ENCODE measurements at regions not wholly inside any gene's neighbourhood (a gene's known extent, or its start where the extent isn't known, plus 50 kb on each side); places are given as distances from the start of the nearest gene placed in this dataset.

DNA sequence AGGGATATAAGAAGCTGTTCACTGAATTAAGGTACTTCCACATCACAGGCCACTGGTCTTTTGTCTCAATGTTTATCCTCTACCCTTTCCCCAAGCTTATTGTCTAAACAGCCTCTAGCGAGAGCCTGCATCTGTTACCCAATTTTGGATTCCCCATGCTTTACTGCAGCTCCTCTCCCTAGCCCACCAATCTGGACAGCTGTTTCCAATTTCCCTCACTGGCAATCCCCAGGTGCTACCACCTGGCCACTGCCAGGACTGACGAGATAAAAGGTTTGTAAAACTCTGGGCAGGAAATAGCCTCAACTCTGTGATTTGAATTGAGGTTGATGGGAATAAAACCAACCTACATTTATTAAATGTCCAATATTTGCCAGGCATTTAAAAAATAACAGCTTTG, 58.0 kb upstream of the TEX9 start:
- WGBS, 2 donors (ENCODE audit: extremely low coverage in 2 of 2, insufficient read length in 2 of 2, insufficient replicate concordance in 1 of 2): no CpG with 5 or more reads among the region's 2 CpGs
- Histone ChIP-seq H2BK5ac (ENCODE audit: low read length) (no peak overlapping the region), H3K4ac (ENCODE audit: low read length) (no peak overlapping the region), H3K4me2 (ENCODE audit: insufficient read depth, low read length, poor library complexity, severe bottlenecking) (no peak overlapping the region), H3K23ac (ENCODE audit: low read depth, low read length, poor library complexity) (no peak overlapping the region), H3K9me3 (replicated peaks in 1 of 2; ENCODE audit: control insufficient read depth in 2 of 2, insufficient read depth in 1 of 2, low read depth in 1 of 2, low read length in 2 of 2) (peaks cover 0 to 3% of the 10 kb centered on the region in 2 donors), H3K18ac (ENCODE audit: low read length) (no peak overlapping the region), H3K27ac (replicated peaks; ENCODE audit: low read length) (no peak overlapping the region), H3K4me1 (ENCODE audit: control insufficient read depth in 2 of 2, insufficient read depth in 1 of 2, low read depth in 1 of 2, low read length in 2 of 2) (no peaks in the 10 kb centered on the region), H2BK120ac (ENCODE audit: low read depth, low read length) (no peak overlapping the region), H2AK5ac (ENCODE audit: low read depth, low read length) (no peak overlapping the region), H3K27me3 (ENCODE audit: control insufficient read depth in 3 of 3, insufficient read depth in 3 of 3, low read depth in 1 of 3, low read length in 3 of 3) (no peaks in the 10 kb centered on the region), H3K79me1 (ENCODE audit: low read depth, low read length) (no peaks in the 10 kb centered on the region), H2AFZ (ENCODE audit: low read length) (no peak overlapping the region), H2BK15ac (ENCODE audit: low read length) (no peak overlapping the region), H3K9ac (ENCODE audit: low read depth, low read length, poor library complexity) (no peak overlapping the region), H3K4me3 (ENCODE audit: low read length in 2 of 2) (no peak overlapping the region), H4K91ac (ENCODE audit: low read depth, low read length, poor library complexity) (no peak overlapping the region), H3K36me3 (replicated peaks in 1 of 2; ENCODE audit: control insufficient read depth in 2 of 2, insufficient read depth in 2 of 2, low read length in 2 of 2) (no peaks in the 10 kb centered on the region), H2BK12ac (ENCODE audit: low read length) (no peak overlapping the region), H3K14ac (ENCODE audit: low read length) (no peak overlapping the region), H4K8ac (ENCODE audit: low read depth, low read length) (no peak overlapping the region)
- no peak for DNase-seq (ENCODE audit: low spot score)

DNA sequence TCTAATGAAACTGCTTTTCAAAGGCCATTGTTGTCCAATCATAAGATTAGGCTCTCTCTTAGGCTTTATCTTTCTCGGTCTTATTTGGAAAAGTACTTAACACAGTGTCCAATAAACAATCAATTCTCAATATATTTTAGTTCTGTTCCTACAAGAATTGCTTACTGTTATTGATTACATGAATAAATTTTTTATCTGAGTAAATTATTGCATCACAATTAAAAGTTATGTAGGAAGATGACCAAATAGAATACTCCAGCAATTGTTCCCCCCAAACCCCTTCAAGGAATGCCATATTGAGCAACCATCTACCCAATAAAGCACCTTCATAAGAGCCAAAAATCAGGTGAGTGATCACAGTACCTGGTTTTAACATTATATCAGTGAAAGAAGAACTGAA, 55.0 kb upstream of the RFX7 start:
- Histone ChIP-seq H3K4me3 (ENCODE audit: low read length in 2 of 2) (no peak overlapping the region), H2BK5ac (ENCODE audit: low read length) (no peak overlapping the region), H3K14ac (ENCODE audit: low read length) (peak overlapping the region; percentile 38), H3K23ac (ENCODE audit: low read depth, low read length, poor library complexity) (no peak overlapping the region), H3K27me3 (ENCODE audit: control insufficient read depth in 3 of 3, insufficient read depth in 3 of 3, low read depth in 1 of 3, low read length in 3 of 3) (no peaks in the 10 kb centered on the region), H3K18ac (ENCODE audit: low read length) (no peak overlapping the region), H2AK5ac (ENCODE audit: low read depth, low read length) (no peak overlapping the region), H2BK120ac (ENCODE audit: low read depth, low read length) (no peak overlapping the region), H2BK15ac (ENCODE audit: low read length) (no peak overlapping the region), H3K9me3 (replicated peaks in 1 of 2; ENCODE audit: control insufficient read depth in 2 of 2, insufficient read depth in 1 of 2, low read depth in 1 of 2, low read length in 2 of 2) (peaks cover 0 to 2% of the 10 kb centered on the region in 2 donors), H4K8ac (ENCODE audit: low read depth, low read length) (no peak overlapping the region), H3K4me2 (ENCODE audit: insufficient read depth, low read length, poor library complexity, severe bottlenecking) (no peak overlapping the region), H3K9ac (ENCODE audit: low read depth, low read length, poor library complexity) (no peak overlapping the region), H4K91ac (ENCODE audit: low read depth, low read length, poor library complexity) (no peak overlapping the region), H2BK12ac (ENCODE audit: low read length) (no peak overlapping the region), H3K4ac (ENCODE audit: low read length) (no peak overlapping the region), H3K27ac (replicated peaks; ENCODE audit: low read length) (no peak overlapping the region), H3K4me1 (ENCODE audit: control insufficient read depth in 2 of 2, insufficient read depth in 1 of 2, low read depth in 1 of 2, low read length in 2 of 2) (no peaks in the 10 kb centered on the region), H2AFZ (ENCODE audit: low read length) (no peak overlapping the region), H3K79me1 (ENCODE audit: low read depth, low read length) (no peaks in the 10 kb centered on the region), H3K36me3 (replicated peaks in 1 of 2; ENCODE audit: control insufficient read depth in 2 of 2, insufficient read depth in 2 of 2, low read length in 2 of 2) (no peaks in the 10 kb centered on the region)
- no CpG with 5 or more reads among the region's 1 CpG for WGBS, 2 donors (ENCODE audit: extremely low coverage in 2 of 2, insufficient read length in 2 of 2, insufficient replicate concordance in 1 of 2)
- DNase-seq (ENCODE audit: low spot score): no peak

DNA sequence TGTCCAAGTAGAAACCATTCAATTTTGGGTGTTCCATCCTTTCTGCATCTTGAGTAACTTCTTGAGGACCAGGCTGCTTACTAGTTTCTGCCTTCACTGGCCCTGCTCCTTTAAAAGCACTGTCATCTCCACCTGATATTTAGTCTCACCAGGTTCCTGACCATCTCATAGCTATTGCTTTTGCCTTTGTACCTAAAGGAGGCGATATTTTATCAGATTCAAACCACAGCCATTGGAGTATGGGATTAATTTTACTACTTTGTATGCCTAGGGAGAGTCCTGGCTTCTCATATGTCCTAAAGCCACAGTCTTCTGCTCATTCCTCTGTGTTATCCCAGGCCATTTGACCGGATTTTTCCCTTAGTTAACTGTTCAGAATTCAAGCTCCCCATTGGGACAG, 51.8 kb upstream of the RFX7 start:
- no peak overlapping the region for H2BK15ac ChIP-seq (ENCODE audit: low read length)
- no peak overlapping the region for H2AFZ ChIP-seq (ENCODE audit: low read length)
- H2AK5ac ChIP-seq (ENCODE audit: low read depth, low read length): no peak overlapping the region
- no peak overlapping the region for H2BK120ac ChIP-seq (ENCODE audit: low read depth, low read length)
- H3K4ac ChIP-seq (ENCODE audit: low read length): no peak overlapping the region
- H2BK12ac ChIP-seq (ENCODE audit: low read length): no peak overlapping the region
- H3K4me2 ChIP-seq (ENCODE audit: insufficient read depth, low read length, poor library complexity, severe bottlenecking): no peak overlapping the region
- no peaks in the 10 kb centered on the region for H3K36me3 ChIP-seq (replicated peaks in 1 of 2; ENCODE audit: control insufficient read depth in 2 of 2, insufficient read depth in 2 of 2, low read length in 2 of 2)
- H3K4me1 ChIP-seq (ENCODE audit: control insufficient read depth in 2 of 2, insufficient read depth in 1 of 2, low read depth in 1 of 2, low read length in 2 of 2): no peaks in the 10 kb centered on the region
- no peak overlapping the region for H3K14ac ChIP-seq (ENCODE audit: low read length)
- H3K4me3 ChIP-seq (ENCODE audit: low read length in 2 of 2): no peak overlapping the region
- H3K27me3 ChIP-seq (ENCODE audit: control insufficient read depth in 3 of 3, insufficient read depth in 3 of 3, low read depth in 1 of 3, low read length in 3 of 3): no peaks in the 10 kb centered on the region
- no peak overlapping the region for H4K91ac ChIP-seq (ENCODE audit: low read depth, low read length, poor library complexity)
- no peak overlapping the region for H3K18ac ChIP-seq (ENCODE audit: low read length)
- H3K23ac ChIP-seq (ENCODE audit: low read depth, low read length, poor library complexity): no peak overlapping the region
- DNase-seq (ENCODE audit: low spot score): no peak
- H3K9ac ChIP-seq (ENCODE audit: low read depth, low read length, poor library complexity): no peak overlapping the region
- no peaks in the 10 kb centered on the region for H3K79me1 ChIP-seq (ENCODE audit: low read depth, low read length)
- peaks cover 0 to 2% of the 10 kb centered on the region in 2 donors for H3K9me3 ChIP-seq (replicated peaks in 1 of 2; ENCODE audit: control insufficient read depth in 2 of 2, insufficient read depth in 1 of 2, low read depth in 1 of 2, low read length in 2 of 2)
- no peak overlapping the region for H3K27ac ChIP-seq (replicated peaks; ENCODE audit: low read length)
- no peak overlapping the region for H4K8ac ChIP-seq (ENCODE audit: low read depth, low read length)
- no peak overlapping the region for H2BK5ac ChIP-seq (ENCODE audit: low read length)
- WGBS, 2 donors (ENCODE audit: extremely low coverage in 2 of 2, insufficient read length in 2 of 2, insufficient replicate concordance in 1 of 2): no CpG with 5 or more reads among the region's 2 CpGs

DNA sequence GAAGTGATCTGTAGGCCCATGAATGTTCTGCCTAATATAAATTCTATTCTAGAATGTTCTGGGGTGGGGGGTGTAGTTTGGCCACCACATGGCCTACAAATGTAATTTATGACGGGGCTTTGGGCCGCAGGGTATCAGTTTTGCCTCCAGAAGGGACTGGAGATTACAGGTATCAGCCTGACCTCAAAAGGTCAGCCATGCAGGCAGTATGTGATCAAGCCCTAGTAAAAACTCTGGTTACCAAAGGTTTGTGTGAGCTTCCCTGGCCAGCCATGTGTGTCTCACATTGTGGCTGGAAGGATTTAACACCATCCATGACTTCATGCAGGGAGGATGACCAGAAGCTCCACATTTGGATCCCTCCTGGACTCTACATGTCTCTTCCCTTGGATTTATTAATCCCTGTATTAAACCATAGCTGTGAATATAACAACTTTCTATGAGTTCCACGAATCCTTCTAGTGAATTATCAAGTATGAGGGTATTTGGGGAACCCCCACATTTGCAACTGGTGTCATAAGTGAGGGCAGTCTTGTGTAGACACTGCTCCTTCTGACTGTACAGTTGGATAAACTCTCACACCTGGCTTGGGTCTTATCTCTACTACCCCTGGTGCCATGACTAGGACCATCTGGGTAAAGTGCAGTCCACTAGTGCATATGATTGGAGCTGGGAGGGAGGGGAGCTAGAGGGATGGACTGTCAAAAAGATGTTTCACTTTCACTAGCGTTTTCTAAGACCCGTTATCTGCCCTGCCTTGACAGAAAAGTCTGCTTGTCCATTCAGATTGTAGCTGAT, 50.0 kb upstream of the RFX7 start:
- no peak overlapping the region for H3K4me3 ChIP-seq (ENCODE audit: low read length in 2 of 2)
- H3K23ac ChIP-seq (ENCODE audit: low read depth, low read length, poor library complexity): no peak overlapping the region
- no peaks in the 10 kb centered on the region for H3K4me1 ChIP-seq (ENCODE audit: control insufficient read depth in 2 of 2, insufficient read depth in 1 of 2, low read depth in 1 of 2, low read length in 2 of 2)
- H3K4me2 ChIP-seq (ENCODE audit: insufficient read depth, low read length, poor library complexity, severe bottlenecking): no peak overlapping the region
- no peak overlapping the region for H3K4ac ChIP-seq (ENCODE audit: low read length)
- H3K9ac ChIP-seq (ENCODE audit: low read depth, low read length, poor library complexity): no peak overlapping the region
- no peak overlapping the region for H3K18ac ChIP-seq (ENCODE audit: low read length)
- no peak overlapping the region for H4K8ac ChIP-seq (ENCODE audit: low read depth, low read length)
- H2BK15ac ChIP-seq (ENCODE audit: low read length): no peak overlapping the region
- H4K91ac ChIP-seq (ENCODE audit: low read depth, low read length, poor library complexity): no peak overlapping the region
- WGBS, 2 donors (ENCODE audit: extremely low coverage in 2 of 2, insufficient read length in 2 of 2, insufficient replicate concordance in 1 of 2): no CpG with 5 or more reads among the region's 5 CpGs
- H2AFZ ChIP-seq (ENCODE audit: low read length): no peak overlapping the region
- no peak overlapping the region for H2BK5ac ChIP-seq (ENCODE audit: low read length)
- no peak overlapping the region for H3K27ac ChIP-seq (replicated peaks; ENCODE audit: low read length)
- peaks cover 6 to 8% of the 10 kb centered on the region in 2 donors for H3K9me3 ChIP-seq (replicated peaks in 1 of 2; ENCODE audit: control insufficient read depth in 2 of 2, insufficient read depth in 1 of 2, low read depth in 1 of 2, low read length in 2 of 2)
- H3K79me1 ChIP-seq (ENCODE audit: low read depth, low read length): no peaks in the 10 kb centered on the region
- no peak for DNase-seq (ENCODE audit: low spot score)
- no peak overlapping the region for H3K14ac ChIP-seq (ENCODE audit: low read length)
- H3K36me3 ChIP-seq (replicated peaks in 1 of 2; ENCODE audit: control insufficient read depth in 2 of 2, insufficient read depth in 2 of 2, low read length in 2 of 2): no peaks in the 10 kb centered on the region
- H2BK120ac ChIP-seq (ENCODE audit: low read depth, low read length): no peak overlapping the region
- no peaks in the 10 kb centered on the region for H3K27me3 ChIP-seq (ENCODE audit: control insufficient read depth in 3 of 3, insufficient read depth in 3 of 3, low read depth in 1 of 3, low read length in 3 of 3)
- H2AK5ac ChIP-seq (ENCODE audit: low read depth, low read length): no peak overlapping the region
- no peak overlapping the region for H2BK12ac ChIP-seq (ENCODE audit: low read length)

All from neuronal stem cell (in vitro differentiated cells).